HepG2 (cell line): ENCODE measurements at regions not wholly inside any gene's neighbourhood (a gene's known extent, or its start where the extent isn't known, plus 50 kb on each side); places are given as distances from the start of the nearest gene placed in this dataset.

ENCODE experiments used
- ATAC-seq: fragments of 200-7000 bp; cut with Tn5 transposase; 3 replicates; pipeline ENCODE4 v1.9.1; 2020; ENCODE audit warnings: mild to moderate bottlenecking, moderate library complexity
- BruUV-seq: library from RNA; stranded (reverse); fragments of 400-500 nt; replicated peaks from 2 replicates; lab custom pipeline; 2021; lab: Mats Ljungman, UMichigan
- CTCF ChIA-PET: fragments of 300-600 bp; formaldehyde crosslinking; extraction: SDS; loops from one replicate; lab custom pipeline; 2021; ENCODE audit warnings: low total read pairs, inconsistent platforms, low intra/inter-chr PET ratio; lab: Yijun Ruan, JAX
- POLR2A ChIA-PET: fragments of 350-600 bp; sonication (Branson Sonifier 250); formaldehyde crosslinking; loops from one replicate; lab custom pipeline; 2020; ENCODE audit warnings: antibody characterized with exemption, inconsistent platforms; lab: Yijun Ruan, JAX
- DNase-seq: peaks from one replicate; pipeline ENCODE4 v3.0.0-alpha.2; 2015; ENCODE audit warnings: low spot score
- FAIRE-seq: peaks from 3 replicates; lab custom pipeline; 2011; peaks lifted over from hg19 to GRCh38; lab: Jason Lieb, UNC
- H2AFZ ChIP-seq: one replicate; pipeline ENCODE4 v1.6.1; 2011; ENCODE audit warnings: low read length, inconsistent platforms
- H3K27ac ChIP-seq: fragments of 300-600 bp; 3 replicates; pipeline ENCODE4 v1.8.0; 2011; ENCODE audit warnings: mixed run types, mild to moderate bottlenecking, mixed read lengths, low read length, inconsistent platforms; ENCODE audit not compliant: insufficient read depth; ENCODE audit errors: extremely low read length
- H3K27me3 ChIP-seq, 2 experiments: fragments of 200-600 bp in 1 of 2; 2 replicates in 1 of 2; 3 replicates in 1 of 2; pipeline versions ENCODE4 v1.6.0 to v1.8.0; 2011; ENCODE audit warnings: low read length in 2 of 2, mild to moderate bottlenecking in 2 of 2, moderate library complexity in 2 of 2, inconsistent platforms in 1 of 2; ENCODE audit not compliant: insufficient read depth in 2 of 2, control insufficient read depth in 1 of 2
- H3K36me3 ChIP-seq, 2 experiments: fragments of 200-600 bp in 1 of 2; replicated peaks in 1 of 2; 2 replicates in 1 of 2; 3 replicates in 1 of 2; pipeline versions ENCODE4 v1.5.1 to v1.8.0; 2011; ENCODE audit warnings: low read length in 2 of 2, inconsistent platforms in 1 of 2; ENCODE audit not compliant: insufficient read depth in 2 of 2, control insufficient read depth in 1 of 2
- H3K4me1 ChIP-seq: 2 replicates; pipeline ENCODE4 v1.5.1; 2012; ENCODE audit warnings: low read length, inconsistent platforms; ENCODE audit not compliant: insufficient read depth
- H3K4me2 ChIP-seq: 2 replicates; pipeline ENCODE4 v1.6.0; 2011; ENCODE audit warnings: low read depth, low read length, inconsistent platforms
- H3K4me3 ChIP-seq, 3 experiments: fragments of 200-600 bp in 1 of 3; sonication (generic), shearing (Covaris generic) in 1 of 3; replicated peaks in 1 of 3; 2 replicates each; pipeline ENCODE4 v1.5.1; 2011 to 2016; ENCODE audit warnings: low read length in 3 of 3, inconsistent platforms in 2 of 3, low read depth in 2 of 3, mild to moderate bottlenecking in 2 of 3, control low read depth in 1 of 3, mixed read lengths in 1 of 3; ENCODE audit not compliant: insufficient read depth in 1 of 3
- H3K79me2 ChIP-seq: one replicate; pipeline ENCODE4 v1.6.1; 2011; ENCODE audit warnings: low read length, inconsistent platforms; ENCODE audit not compliant: insufficient read depth
- H3K9ac ChIP-seq: 2 replicates; pipeline ENCODE4 v1.6.0; 2011; ENCODE audit warnings: mild to moderate bottlenecking, low read depth, low read length, inconsistent platforms; ENCODE audit not compliant: insufficient read depth
- H3K9me3 ChIP-seq: 2 replicates; pipeline ENCODE4 v1.5.1; 2012; ENCODE audit warnings: mild to moderate bottlenecking, low read length
- H4K20me1 ChIP-seq: 2 replicates; pipeline ENCODE4 v1.6.0; 2011; ENCODE audit warnings: inconsistent platforms, mild to moderate bottlenecking, low read length, moderate library complexity; ENCODE audit not compliant: insufficient read depth
- BRD4 ChIP-seq: sonication (generic); formaldehyde crosslinking; IDR thresholded peaks from 2 replicates; pipeline ENCODE4 v1.4.0; 2020; ENCODE audit warnings: missing genetic modification reagents
- MBD4 ChIP-seq: IDR thresholded peaks from 2 replicates; pipeline ENCODE4 v1.6.1; 2012; ENCODE audit warnings: low read length, inconsistent platforms, borderline replicate concordance
- RXRB ChIP-seq: IDR thresholded peaks from 2 replicates; pipeline ENCODE4 v1.6.1; 2016; ENCODE audit warnings: borderline replicate concordance, missing genetic modification reagents, missing compliant biosample characterization
- SMAD3 ChIP-seq: sonication (generic); formaldehyde crosslinking; IDR thresholded peaks from 2 replicates; pipeline ENCODE4 v1.4.0; 2020; ENCODE audit warnings: missing genetic modification reagents
- ZNF430 ChIP-seq: sonication (generic); formaldehyde crosslinking; IDR thresholded peaks from 2 replicates; pipeline ENCODE4 v1.9.0; 2021; ENCODE audit warnings: mild to moderate bottlenecking, missing genetic modification reagents
- WGBS: methylation state at CpG from one replicate; pipeline ENCODE4 v1.1.6; 2017; ENCODE audit warnings: low lambda C conversion rate; 5-methylcytosine and 5-hydroxymethylcytosine counted together
- in situ Hi-C: cut with HindIII; loops from 2 replicates; pipeline ENCODE4 v1.10.0; 2017; ENCODE audit warnings: low pct_unique_long_range_greater_than_20kb; ENCODE audit not compliant: extremely low pct_ligation_motif_present
- intact Hi-C: fragments of 100-400 bp; cut with micrococcal nuclease; formaldehyde crosslinking; loops from one replicate; pipeline ENCODE4 v1.10.0; 2022; ENCODE audit not compliant: unreplicated experiment
- TF ChIP-seq, protein P1 (sequence below): sonication (generic); formaldehyde crosslinking; IDR thresholded peaks from 2 replicates; pipeline ENCODE4 v1.5.0; 2020; ENCODE audit warnings: mild to moderate bottlenecking, missing genetic modification reagents
- TF ChIP-seq, protein P2 (sequence below): sonication (generic); formaldehyde crosslinking; IDR thresholded peaks from 2 replicates; pipeline ENCODE4 v1.8.1; 2023; ENCODE audit warnings: mild to moderate bottlenecking, missing genetic modification reagents
- TF ChIP-seq, protein P3 (sequence below): sonication (generic); formaldehyde crosslinking; IDR thresholded peaks from 2 replicates; pipeline ENCODE4 v1.5.0; 2020; ENCODE audit warnings: mild to moderate bottlenecking, missing genetic modification reagents, moderate library complexity

DNA sequence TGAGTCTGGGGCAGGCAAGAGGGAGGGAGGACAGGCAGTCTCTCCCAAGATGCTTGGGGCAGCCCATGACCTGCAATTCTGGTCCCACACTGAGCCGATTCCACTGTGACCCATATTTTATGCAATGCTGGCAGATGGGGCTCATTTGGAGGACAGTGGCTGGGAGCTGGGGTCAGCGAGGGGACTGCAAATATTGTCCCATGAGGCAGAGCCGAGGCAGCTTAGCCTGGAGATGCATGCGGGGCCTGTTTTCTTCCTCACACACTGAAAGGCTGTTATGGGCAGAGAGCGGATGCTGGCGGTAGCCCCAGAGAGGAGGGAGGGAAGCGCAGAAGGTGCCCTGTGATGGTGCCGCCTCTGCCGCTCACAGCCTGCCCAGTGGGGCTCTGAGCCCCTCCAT is 128.5 kb upstream of the POU3F1 start:
- H3K4me1 ChIP-seq = no peaks in the 10 kb centered on the region
- FAIRE-seq (no peak), ATAC-seq (no peak), DNase-seq (no peak)
- H3K27me3 ChIP-seq = peaks cover 0 to 9% of the 10 kb centered on the region in 2 experiments; a peak in 3 of 5 replicates
- no TSS peak for BruUV-seq
- H3K9me3 ChIP-seq = no peaks in the 10 kb centered on the region
- no peak overlapping the region for H3K27ac ChIP-seq
- in situ Hi-C loops (no loop called here), intact Hi-C loops (no loop called here)
- H3K4me2 ChIP-seq = no peak overlapping the region
- no peaks in the 10 kb centered on the region for H3K36me3 ChIP-seq
- H3K79me2 ChIP-seq = no peaks in the 10 kb centered on the region
- WGBS = 33% methylated on average over 3 of the region's 9 CpGs
- H4K20me1 ChIP-seq = no peaks in the 10 kb centered on the region
- CTCF ChIA-PET = no interaction called here
- POLR2A ChIA-PET = no interaction called here
- H2AFZ ChIP-seq = no peak overlapping the region
- no peak overlapping the region for H3K4me3 ChIP-seq
- TF ChIP-seq, protein P1, sequence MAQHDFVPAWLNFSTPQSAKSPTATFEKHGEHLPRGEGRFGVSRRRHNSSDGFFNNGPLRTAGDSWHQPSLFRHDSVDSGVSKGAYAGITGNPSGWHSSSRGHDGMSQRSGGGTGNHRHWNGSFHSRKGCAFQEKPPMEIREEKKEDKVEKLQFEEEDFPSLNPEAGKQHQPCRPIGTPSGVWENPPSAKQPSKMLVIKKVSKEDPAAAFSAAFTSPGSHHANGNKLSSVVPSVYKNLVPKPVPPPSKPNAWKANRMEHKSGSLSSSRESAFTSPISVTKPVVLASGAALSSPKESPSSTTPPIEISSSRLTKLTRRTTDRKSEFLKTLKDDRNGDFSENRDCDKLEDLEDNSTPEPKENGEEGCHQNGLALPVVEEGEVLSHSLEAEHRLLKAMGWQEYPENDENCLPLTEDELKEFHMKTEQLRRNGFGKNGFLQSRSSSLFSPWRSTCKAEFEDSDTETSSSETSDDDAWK = no peak
- TF ChIP-seq, protein P2, sequence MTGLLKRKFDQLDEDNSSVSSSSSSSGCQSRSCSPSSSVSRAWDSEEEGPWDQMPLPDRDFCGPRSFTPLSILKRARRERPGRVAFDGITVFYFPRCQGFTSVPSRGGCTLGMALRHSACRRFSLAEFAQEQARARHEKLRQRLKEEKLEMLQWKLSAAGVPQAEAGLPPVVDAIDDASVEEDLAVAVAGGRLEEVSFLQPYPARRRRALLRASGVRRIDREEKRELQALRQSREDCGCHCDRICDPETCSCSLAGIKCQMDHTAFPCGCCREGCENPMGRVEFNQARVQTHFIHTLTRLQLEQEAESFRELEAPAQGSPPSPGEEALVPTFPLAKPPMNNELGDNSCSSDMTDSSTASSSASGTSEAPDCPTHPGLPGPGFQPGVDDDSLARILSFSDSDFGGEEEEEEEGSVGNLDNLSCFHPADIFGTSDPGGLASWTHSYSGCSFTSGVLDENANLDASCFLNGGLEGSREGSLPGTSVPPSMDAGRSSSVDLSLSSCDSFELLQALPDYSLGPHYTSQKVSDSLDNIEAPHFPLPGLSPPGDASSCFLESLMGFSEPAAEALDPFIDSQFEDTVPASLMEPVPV = no peak
- TF ChIP-seq ZNF430 (CRISPR knock-in tag) (no peak), MBD4 (no peak), SMAD3 (CRISPR knock-in tag) (no peak), RXRB (CRISPR knock-in tag) (no peak), BRD4 (CRISPR knock-in tag) (no peak)
- TF ChIP-seq, protein P3, sequence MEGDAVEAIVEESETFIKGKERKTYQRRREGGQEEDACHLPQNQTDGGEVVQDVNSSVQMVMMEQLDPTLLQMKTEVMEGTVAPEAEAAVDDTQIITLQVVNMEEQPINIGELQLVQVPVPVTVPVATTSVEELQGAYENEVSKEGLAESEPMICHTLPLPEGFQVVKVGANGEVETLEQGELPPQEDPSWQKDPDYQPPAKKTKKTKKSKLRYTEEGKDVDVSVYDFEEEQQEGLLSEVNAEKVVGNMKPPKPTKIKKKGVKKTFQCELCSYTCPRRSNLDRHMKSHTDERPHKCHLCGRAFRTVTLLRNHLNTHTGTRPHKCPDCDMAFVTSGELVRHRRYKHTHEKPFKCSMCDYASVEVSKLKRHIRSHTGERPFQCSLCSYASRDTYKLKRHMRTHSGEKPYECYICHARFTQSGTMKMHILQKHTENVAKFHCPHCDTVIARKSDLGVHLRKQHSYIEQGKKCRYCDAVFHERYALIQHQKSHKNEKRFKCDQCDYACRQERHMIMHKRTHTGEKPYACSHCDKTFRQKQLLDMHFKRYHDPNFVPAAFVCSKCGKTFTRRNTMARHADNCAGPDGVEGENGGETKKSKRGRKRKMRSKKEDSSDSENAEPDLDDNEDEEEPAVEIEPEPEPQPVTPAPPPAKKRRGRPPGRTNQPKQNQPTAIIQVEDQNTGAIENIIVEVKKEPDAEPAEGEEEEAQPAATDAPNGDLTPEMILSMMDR (CRISPR knock-in tag) = no peak
- TF ChIP-seq, all 625 proteins: peak for 0
- H3K9ac ChIP-seq = no peak overlapping the region
